Mucosa of descending colon (tissue), 3 donors: ENCODE measurements at regions not wholly inside any gene's neighbourhood (a gene's known extent, or its start where the extent isn't known, plus 50 kb on each side); places are given as distances from the start of the nearest gene placed in this dataset.
"Not testable (repeated sequence)": the region's sequence is repeated elsewhere in the genome, so short reads cannot be mapped to it uniquely, and the experiment has no call there.

Source experiments
- ATAC-seq: fragments of 200-7000 bp; cut with Tn5 transposase; one replicate; pipeline ENCODE4 v1.9.1; 2020; ENCODE audit warnings: mild to moderate bottlenecking, moderate library complexity
- DNase-seq, 3 donors: peaks; one replicate each; pipeline ENCODE4 v3.0.0-alpha.2; 2020
- H3K36me3 ChIP-seq: fragments of 200-600 bp; one replicate; pipeline ENCODE4 v1.8.0; 2021; ENCODE audit warnings: low read depth, mild to moderate bottlenecking
- H3K4me1 ChIP-seq: fragments of 200-600 bp; one replicate; pipeline ENCODE4 v1.8.0; 2021; ENCODE audit warnings: low read depth, mild to moderate bottlenecking
- H3K4me3 ChIP-seq: fragments of 200-600 bp; one replicate; pipeline ENCODE4 v1.8.0; 2021; ENCODE audit warnings: mild to moderate bottlenecking
- H3K9me3 ChIP-seq: fragments of 200-600 bp; one replicate; pipeline ENCODE4 v1.8.0; 2021; ENCODE audit warnings: mild to moderate bottlenecking
- intact Hi-C, 2 donors: fragments of 100-400 bp; cut with DNase I in 1 of 2; cut with micrococcal nuclease in 1 of 2; formaldehyde crosslinking; loops; one replicate each; pipeline versions ENCODE4 v1.11.0 to v1.11.1; 2022; cut with DNase I, micrococcal nuclease
- TF ChIP-seq, protein P1 (sequence below): fragments of 200-600 bp; IDR thresholded peaks from one replicate; pipeline ENCODE4 v1.8.0; 2022; ENCODE audit warnings: antibody characterized with exemption, mild to moderate bottlenecking
- donor health status: DM: no; HTN: no; CAD: no; lungs with moderate emphysema.
- donor health status: DM: no; HTN: no; CAD: no.
- donor health status: DM: no; HTN: yes; CAD: no.

- intact Hi-C loops, H3K9me3 ChIP-seq, DNase-seq, ATAC-seq, H3K4me1 ChIP-seq, H3K4me3 ChIP-seq, H3K36me3 ChIP-seq: not testable (repeated sequence)
These were observed 586.0 kb upstream of the PABPC5 start for GRCh38 chrX:90848595-90848994.

DNA sequence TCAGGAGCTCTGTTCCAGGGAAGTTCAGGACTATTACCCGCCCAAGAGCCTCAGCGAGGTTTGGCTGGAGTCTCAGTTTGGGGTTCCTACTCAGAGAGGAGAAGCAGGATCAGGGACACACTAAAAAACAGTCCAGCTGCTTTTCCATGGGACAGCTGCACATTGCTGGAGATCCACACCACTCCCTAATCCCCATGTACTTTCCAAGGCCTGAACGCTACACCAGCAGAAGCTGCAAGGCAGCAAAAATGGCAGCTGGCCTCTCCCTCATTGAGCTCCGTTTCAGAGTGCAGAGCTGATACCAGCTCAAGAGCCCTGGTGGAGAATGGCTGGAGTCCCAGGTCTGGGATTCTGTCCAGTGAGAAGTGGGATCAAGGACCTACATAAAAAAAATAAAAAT lies 551.2 kb upstream of the PABPC5 start:
- Histone ChIP-seq H3K4me3 (no peak overlapping the region), H3K9me3 (peaks cover 3% of the 10 kb centered on the region), H3K36me3 (no peaks in the 10 kb centered on the region), H3K4me1 (no peaks in the 10 kb centered on the region)
- TF ChIP-seq, protein P1, sequence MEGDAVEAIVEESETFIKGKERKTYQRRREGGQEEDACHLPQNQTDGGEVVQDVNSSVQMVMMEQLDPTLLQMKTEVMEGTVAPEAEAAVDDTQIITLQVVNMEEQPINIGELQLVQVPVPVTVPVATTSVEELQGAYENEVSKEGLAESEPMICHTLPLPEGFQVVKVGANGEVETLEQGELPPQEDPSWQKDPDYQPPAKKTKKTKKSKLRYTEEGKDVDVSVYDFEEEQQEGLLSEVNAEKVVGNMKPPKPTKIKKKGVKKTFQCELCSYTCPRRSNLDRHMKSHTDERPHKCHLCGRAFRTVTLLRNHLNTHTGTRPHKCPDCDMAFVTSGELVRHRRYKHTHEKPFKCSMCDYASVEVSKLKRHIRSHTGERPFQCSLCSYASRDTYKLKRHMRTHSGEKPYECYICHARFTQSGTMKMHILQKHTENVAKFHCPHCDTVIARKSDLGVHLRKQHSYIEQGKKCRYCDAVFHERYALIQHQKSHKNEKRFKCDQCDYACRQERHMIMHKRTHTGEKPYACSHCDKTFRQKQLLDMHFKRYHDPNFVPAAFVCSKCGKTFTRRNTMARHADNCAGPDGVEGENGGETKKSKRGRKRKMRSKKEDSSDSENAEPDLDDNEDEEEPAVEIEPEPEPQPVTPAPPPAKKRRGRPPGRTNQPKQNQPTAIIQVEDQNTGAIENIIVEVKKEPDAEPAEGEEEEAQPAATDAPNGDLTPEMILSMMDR, result no peak
- intact Hi-C loops, result no loop called here
- DNase-seq (no peak), ATAC-seq (no peak)

DNA sequence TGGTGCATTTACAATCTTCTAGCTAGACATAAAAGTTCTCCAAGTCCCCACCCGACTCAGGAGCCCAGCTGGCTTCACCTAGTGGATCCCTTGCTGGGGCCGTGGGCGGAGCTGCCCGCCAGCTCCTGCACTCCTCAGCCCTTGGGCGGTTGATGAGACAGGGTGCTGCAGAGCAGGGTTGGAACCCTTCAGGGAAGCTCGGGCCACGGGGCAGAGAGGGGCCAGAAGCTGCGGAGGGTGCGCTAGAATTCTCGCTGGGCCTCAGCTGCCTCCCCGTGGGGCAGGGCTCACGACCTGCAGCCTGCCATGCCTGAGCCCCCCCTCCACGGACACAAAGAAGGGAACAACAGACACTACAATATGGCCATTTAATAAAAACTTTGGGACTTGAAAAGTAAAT lies 519.8 kb upstream of the PABPC5 start:
- intact Hi-C loops, H3K4me3 ChIP-seq, H3K4me1 ChIP-seq, H3K36me3 ChIP-seq, ATAC-seq, H3K9me3 ChIP-seq: not testable (repeated sequence)
- peak in 1 of 3 donors; percentile 34 for DNase-seq

DNA sequence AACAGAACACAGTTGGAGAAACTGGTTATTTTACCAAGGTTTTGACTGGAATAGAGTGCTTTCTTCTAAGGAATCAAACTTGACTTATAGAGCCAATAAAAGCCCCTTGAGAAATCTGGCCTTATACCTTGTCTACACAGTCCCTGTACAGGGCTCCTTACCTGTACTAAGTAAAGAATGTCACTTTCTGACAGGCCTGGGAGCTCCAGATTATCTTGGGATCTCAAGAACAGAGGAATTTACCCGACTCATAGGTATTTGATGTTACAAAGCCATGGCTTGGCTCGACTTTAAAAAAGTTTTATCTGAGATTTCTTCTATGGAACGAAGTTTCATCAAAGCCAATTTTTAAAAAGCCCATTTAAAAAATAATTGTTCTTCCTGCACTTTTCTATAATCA lies 487.8 kb upstream of the PABPC5 start:
- ATAC-seq, intact Hi-C loops, H3K4me1 ChIP-seq, H3K4me3 ChIP-seq, H3K9me3 ChIP-seq, H3K36me3 ChIP-seq, DNase-seq: not testable (repeated sequence)

- DNase-seq, H3K4me3 ChIP-seq, H3K9me3 ChIP-seq, H3K4me1 ChIP-seq, intact Hi-C loops, H3K36me3 ChIP-seq, ATAC-seq: not testable (repeated sequence)
These were observed 439.4 kb upstream of the PABPC5 start for GRCh38 chrX:90995191-90995590.

GRCh38 chrX:91018111-91018510 lies 416.5 kb upstream of the PABPC5 start:
- DNase-seq, H3K9me3 ChIP-seq, ATAC-seq, H3K4me3 ChIP-seq, H3K4me1 ChIP-seq, intact Hi-C loops, H3K36me3 ChIP-seq: not testable (repeated sequence)

DNA sequence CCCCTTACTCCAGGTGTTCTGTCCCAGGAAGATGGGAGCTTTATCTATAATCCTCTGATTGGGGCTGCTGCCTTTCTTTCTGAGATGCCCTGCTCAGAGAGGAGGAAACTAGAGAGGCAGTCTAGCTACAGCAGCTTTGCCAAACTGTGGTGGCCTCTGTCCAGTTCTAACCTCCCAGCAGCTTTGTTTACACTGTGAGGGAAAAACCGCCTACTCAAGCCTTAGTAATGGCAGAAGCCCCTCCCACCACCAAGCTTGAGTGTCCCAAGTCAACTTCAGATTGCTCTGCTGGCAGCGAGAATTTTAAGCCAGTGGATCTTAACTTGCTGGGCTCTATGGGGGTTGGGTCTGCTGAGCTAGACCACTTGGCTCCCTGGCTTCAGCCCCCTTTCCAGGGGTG lies 394.9 kb upstream of the PABPC5 start:
- TF ChIP-seq, protein P1, result no peak
- no peaks in the 10 kb centered on the region for H3K36me3 ChIP-seq
- DNase-seq, result no peak
- no peak for ATAC-seq
- H3K4me3 ChIP-seq, result no peak overlapping the region
- H3K4me1 ChIP-seq, result no peaks in the 10 kb centered on the region
- peaks cover 5% of the 10 kb centered on the region for H3K9me3 ChIP-seq
- intact Hi-C loops, result no loop called here

GRCh38 chrX:91066104-91066503 lies 368.5 kb upstream of the PABPC5 start:
- intact Hi-C loops, result no loop called here
- TF ChIP-seq, protein P1, result no peak
- ATAC-seq, result no peak
- no peaks in the 10 kb centered on the region for H3K4me1 ChIP-seq
- H3K9me3 ChIP-seq, result no peaks in the 10 kb centered on the region
- H3K36me3 ChIP-seq, result no peaks in the 10 kb centered on the region
- no peak for DNase-seq
- no peak overlapping the region for H3K4me3 ChIP-seq
